Peyer's patch (tissue), 4 donors: ENCODE measurements at regions not wholly inside any gene's neighbourhood (a gene's known extent, or its start where the extent isn't known, plus 50 kb on each side); places are given as distances from the start of the nearest gene placed in this dataset.

Source experiments
- DNase-seq, 3 donors: peaks; one replicate each; pipeline ENCODE4 v3.0.0-alpha.2; 2017 to 2019
- H3K27ac ChIP-seq, 4 donors: fragments of 200-600 bp; sonication (generic); one replicate each; pipeline ENCODE4 v1.5.1; 2016 to 2019
- H3K27me3 ChIP-seq, 2 donors: fragments of 200-600 bp; sonication (generic); one replicate each; pipeline ENCODE4 v1.5.1; 2019
- H3K36me3 ChIP-seq, 3 donors: fragments of 200-600 bp; sonication (generic); one replicate each; pipeline ENCODE4 v1.5.1; 2016 to 2019
- H3K4me1 ChIP-seq, 4 donors: fragments of 200-600 bp; sonication (generic); one replicate each; pipeline ENCODE4 v1.5.1; 2016 to 2019
- H3K4me3 ChIP-seq, 4 donors: fragments of 200-600 bp; sonication (generic); 1 replicate in 3 of 4; 2 replicates in 1 of 4; pipeline ENCODE4 v1.5.1; 2016 to 2019; ENCODE audit warnings: mild to moderate bottlenecking in 1 of 4
- H3K9me3 ChIP-seq, 4 donors: fragments of 200-600 bp; sonication (generic); one replicate each; pipeline ENCODE4 v1.5.1; 2016 to 2019; ENCODE audit warnings: mild to moderate bottlenecking in 1 of 4
- POLR2A ChIP-seq, 2 donors: fragments of 450-650 bp; IDR thresholded peaks; one replicate each; pipeline ENCODE4 v1.5.1; 2017; ENCODE audit warnings: antibody characterized with exemption in 2 of 2, mild to moderate bottlenecking in 2 of 2, moderate library complexity in 2 of 2
- TF ChIP-seq, protein P1 (sequence below), 6 experiments: fragments of 450-650 bp in 4 of 6; fragments of 200-600 bp in 2 of 6; sonication (generic) in 1 of 6; IDR thresholded peaks; one replicate each; pipeline ENCODE4 v1.5.1; 2017 to 2019; ENCODE audit warnings: antibody characterized with exemption in 6 of 6, mild to moderate bottlenecking in 3 of 6, moderate library complexity in 1 of 6

DNA sequence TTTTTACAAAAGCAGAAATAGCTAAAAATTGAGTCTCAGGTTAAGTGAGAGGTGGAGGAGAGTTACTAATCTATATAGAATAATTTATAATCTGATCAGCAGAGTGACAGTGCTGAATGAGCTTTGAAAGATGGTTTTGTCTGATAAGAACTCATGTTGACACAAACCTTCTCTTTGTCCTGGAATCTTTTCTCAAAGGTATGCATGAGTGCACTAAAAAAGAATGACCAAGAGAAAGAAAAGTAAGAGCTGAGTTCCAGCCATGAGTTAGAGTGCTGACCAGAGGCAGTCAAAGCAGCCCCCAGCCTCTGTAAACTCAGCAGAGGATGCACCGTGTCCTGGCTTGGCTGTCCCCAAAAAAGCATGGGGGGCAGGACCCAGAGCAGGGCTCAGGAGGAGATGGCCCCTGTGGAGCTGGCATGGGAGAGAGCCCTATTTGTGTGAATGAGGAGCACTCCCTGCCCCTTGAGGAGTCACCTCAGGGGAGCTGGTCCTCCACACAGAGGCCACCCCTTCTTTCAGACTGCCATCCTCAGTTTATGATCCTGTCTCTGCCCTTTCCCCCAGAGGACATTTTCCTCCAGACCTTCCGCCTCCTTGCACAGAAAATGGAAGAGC lies 129.8 kb downstream of the SEC23A start:
- H3K36me3 ChIP-seq, result no peaks in the 10 kb centered on the region

GRCh38 chr14:38972511-38972910 lies 130.5 kb downstream of the SEC23A start:
- Histone ChIP-seq H3K27ac (no peak overlapping the region), H3K4me1 (no peaks in the 10 kb centered on the region), H3K4me3 (no peak overlapping the region), H3K36me3 (no peaks in the 10 kb centered on the region), H3K27me3 (no peaks in the 10 kb centered on the region), H3K9me3 (no peaks in the 10 kb centered on the region)
- no peak for TF ChIP-seq POLR2A (IDR thresholded peaks at IDR 0.05)
- TF ChIP-seq, protein P1, sequence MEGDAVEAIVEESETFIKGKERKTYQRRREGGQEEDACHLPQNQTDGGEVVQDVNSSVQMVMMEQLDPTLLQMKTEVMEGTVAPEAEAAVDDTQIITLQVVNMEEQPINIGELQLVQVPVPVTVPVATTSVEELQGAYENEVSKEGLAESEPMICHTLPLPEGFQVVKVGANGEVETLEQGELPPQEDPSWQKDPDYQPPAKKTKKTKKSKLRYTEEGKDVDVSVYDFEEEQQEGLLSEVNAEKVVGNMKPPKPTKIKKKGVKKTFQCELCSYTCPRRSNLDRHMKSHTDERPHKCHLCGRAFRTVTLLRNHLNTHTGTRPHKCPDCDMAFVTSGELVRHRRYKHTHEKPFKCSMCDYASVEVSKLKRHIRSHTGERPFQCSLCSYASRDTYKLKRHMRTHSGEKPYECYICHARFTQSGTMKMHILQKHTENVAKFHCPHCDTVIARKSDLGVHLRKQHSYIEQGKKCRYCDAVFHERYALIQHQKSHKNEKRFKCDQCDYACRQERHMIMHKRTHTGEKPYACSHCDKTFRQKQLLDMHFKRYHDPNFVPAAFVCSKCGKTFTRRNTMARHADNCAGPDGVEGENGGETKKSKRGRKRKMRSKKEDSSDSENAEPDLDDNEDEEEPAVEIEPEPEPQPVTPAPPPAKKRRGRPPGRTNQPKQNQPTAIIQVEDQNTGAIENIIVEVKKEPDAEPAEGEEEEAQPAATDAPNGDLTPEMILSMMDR (IDR thresholded peaks at IDR 0.05), result no peak
- DNase-seq, result no peak

More for the DNA sequence above, 129.8 kb downstream of the SEC23A start:
- Histone ChIP-seq H3K9me3 (no peaks in the 10 kb centered on the region), H3K27ac (no peak overlapping the region), H3K27me3 (no peaks in the 10 kb centered on the region), H3K4me3 (no peak overlapping the region), H3K4me1 (no peaks in the 10 kb centered on the region)
- no peak for DNase-seq
- TF ChIP-seq, protein P1 (IDR thresholded peaks at IDR 0.05), result no peak
- no peak for TF ChIP-seq POLR2A (IDR thresholded peaks at IDR 0.05)

GRCh38 chr14:38971258-38971921 lies 131.6 kb downstream of the SEC23A start:
- TF ChIP-seq, protein P1 (IDR thresholded peaks at IDR 0.05), result no peak
- no peak for TF ChIP-seq POLR2A (IDR thresholded peaks at IDR 0.05)
- Histone ChIP-seq H3K27me3 (no peaks in the 10 kb centered on the region), H3K9me3 (no peaks in the 10 kb centered on the region), H3K4me1 (no peaks in the 10 kb centered on the region), H3K4me3 (no peak overlapping the region), H3K36me3 (no peaks in the 10 kb centered on the region), H3K27ac (no peak overlapping the region)
- DNase-seq, result no peak

GRCh38 chr14:38964630-38965029 lies 138.4 kb downstream of the SEC23A start:
- DNase-seq, result no peak
- H3K4me3 ChIP-seq, result no peak overlapping the region
- H3K4me1 ChIP-seq, result no peaks in the 10 kb centered on the region
- H3K27ac ChIP-seq, result no peak overlapping the region
- no peaks in the 10 kb centered on the region for H3K36me3 ChIP-seq
- H3K9me3 ChIP-seq, result no peaks in the 10 kb centered on the region
- H3K27me3 ChIP-seq, result no peaks in the 10 kb centered on the region
- no peak for TF ChIP-seq POLR2A (IDR thresholded peaks at IDR 0.05)
- TF ChIP-seq, protein P1 (IDR thresholded peaks at IDR 0.05), result no peak

- H3K36me3 ChIP-seq, result no peaks in the 10 kb centered on the region
- H3K27ac ChIP-seq, result no peak overlapping the region
- no peaks in the 10 kb centered on the region for H3K4me1 ChIP-seq
- no peaks in the 10 kb centered on the region for H3K9me3 ChIP-seq
- TF ChIP-seq, protein P1 (IDR thresholded peaks at IDR 0.05), result no peak
- TF ChIP-seq POLR2A (IDR thresholded peaks at IDR 0.05), result no peak
- DNase-seq, result no peak
- no peaks in the 10 kb centered on the region for H3K27me3 ChIP-seq
- H3K4me3 ChIP-seq, result no peak overlapping the region
These were observed 142.0 kb downstream of the SEC23A start for GRCh38 chr14:38960946-38961531.
